ENCODE measurements at regions not wholly inside any gene's neighbourhood (a gene's known extent, or its start where the extent isn't known, plus 50 kb on each side); places are given as distances from the start of the nearest gene placed in this dataset.

DNA sequence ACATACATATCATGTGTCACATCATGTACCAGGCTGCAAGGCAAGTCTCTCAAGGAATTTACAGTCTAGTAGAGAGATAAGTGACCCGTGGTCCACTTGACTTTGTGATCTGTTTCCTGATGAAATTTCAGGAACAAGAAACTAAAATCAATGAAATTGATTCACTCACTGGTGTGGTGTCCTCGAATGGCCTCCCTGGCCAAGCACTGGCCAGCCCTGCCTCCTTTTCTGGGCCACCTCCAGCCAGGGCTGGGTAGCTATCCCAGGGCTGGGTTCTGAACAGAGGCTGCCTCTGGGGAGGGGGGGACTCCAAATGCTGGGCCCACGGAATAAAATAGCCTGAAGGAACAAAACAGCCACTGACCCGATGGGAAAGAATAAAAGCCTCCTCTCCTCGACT is 182.2 kb downstream of the HERPUD2 start:
- intact Hi-C loops (cut with DNase I, micrococcal nuclease) = no loop called here
- DNase-seq (no peak), ATAC-seq (no peak)

DNA sequence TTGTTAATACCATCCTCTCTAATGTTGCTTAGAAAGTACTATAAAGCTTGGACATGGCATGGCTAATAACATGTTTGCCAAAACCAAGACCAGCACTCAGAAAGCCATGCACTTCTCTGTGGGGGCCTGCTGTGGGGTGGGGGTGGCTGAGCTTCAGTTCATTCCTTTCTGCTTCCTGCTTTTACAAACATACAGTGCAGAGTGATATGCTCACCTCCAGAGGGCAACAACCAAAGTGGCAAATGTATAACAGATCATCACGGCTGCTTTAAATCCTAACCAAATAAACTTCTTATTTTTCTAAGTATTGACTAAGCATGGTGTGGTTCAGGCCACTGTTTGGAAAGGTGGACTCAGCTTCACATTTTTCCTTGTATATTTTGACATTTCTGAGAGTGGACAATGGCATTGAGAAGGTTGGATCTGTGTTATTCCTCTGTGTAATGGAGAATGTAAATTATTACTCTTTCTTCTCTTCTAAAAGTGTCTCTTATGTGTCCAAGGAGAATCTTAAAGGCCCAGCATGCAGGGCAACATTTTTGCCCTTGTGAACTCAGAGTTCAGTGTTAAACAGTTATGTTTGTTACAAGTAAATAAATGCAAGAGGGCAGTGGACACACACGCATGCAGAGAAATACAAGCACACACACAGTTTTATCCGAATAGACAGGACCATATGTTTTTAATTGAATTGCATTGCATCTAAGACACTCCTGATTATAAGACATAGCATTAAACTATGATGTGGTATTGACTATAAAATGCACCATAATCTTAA is 186.1 kb downstream of the HERPUD2 start:
- intact Hi-C loops (cut with DNase I, micrococcal nuclease) = no loop called here
- DNase-seq (no peak), ATAC-seq (no peak)

- DNase-seq = no peak
- ATAC-seq = no peak
- intact Hi-C loops (cut with DNase I, micrococcal nuclease) = no loop called here
These were observed 189.9 kb downstream of the HERPUD2 start for GRCh38 chr7:35505066-35505465.

DNA sequence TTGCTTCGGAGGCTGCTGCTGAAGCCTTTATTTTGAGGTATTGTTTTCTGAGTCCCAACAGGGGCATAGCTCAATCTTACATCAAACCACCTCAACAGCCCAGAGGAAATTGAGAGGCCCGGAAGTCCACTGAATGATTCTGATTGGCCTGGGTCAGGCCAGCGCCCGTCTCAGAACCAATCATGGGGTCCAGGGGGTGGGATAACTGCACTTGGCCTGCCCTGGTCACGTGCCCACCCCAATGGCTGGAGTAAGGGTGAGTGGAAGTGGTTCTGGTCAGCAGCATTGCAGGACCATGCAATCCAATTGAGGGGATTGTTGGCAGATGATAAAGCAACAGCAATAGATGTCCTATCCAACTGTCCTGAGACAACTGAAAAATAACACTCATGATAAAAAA is 190.6 kb downstream of the HERPUD2 start:
- DNase-seq (no peak), ATAC-seq (no peak)
- intact Hi-C loops (cut with DNase I, micrococcal nuclease) = no loop called here

GRCh38 chr7:35501681-35502080 is 193.3 kb downstream of the HERPUD2 start:
- ATAC-seq (no peak), DNase-seq (no peak)
- intact Hi-C loops (cut with DNase I, micrococcal nuclease) = no loop called here

GRCh38 chr7:35499226-35499625 is 195.7 kb downstream of the HERPUD2 start:
- no peak for ATAC-seq
- no peak for DNase-seq
- intact Hi-C loops (cut with DNase I, micrococcal nuclease) = no loop called here

- intact Hi-C loops (cut with DNase I, micrococcal nuclease) = no loop called here
- ATAC-seq (no peak), DNase-seq (no peak)
These were observed 196.5 kb downstream of the HERPUD2 start for GRCh38 chr7:35498416-35498815.

- DNase-seq (no peak), ATAC-seq (no peak)
- intact Hi-C loops (cut with DNase I, micrococcal nuclease) = no loop called here
These were observed 199.1 kb downstream of the HERPUD2 start for GRCh38 chr7:35495844-35496243.

DNA sequence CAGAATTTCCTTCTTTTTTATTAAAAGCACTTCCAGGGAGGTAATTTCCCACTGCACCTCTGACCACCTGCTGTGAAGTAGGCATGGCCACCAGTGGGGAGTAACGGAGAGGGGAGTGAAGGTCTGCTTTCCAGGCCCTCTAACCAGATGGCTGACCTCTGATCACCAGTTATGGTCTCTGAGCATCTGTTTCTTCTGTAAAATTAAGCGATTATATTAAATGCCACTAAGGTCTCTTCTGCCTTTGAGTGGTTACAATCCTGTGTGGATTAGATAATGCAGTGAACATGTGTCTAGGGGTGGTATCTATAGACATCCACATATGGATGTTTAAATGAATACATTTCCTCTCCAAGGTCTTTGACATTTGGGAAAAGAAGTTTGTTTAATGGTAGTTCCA is 199.6 kb downstream of the HERPUD2 start:
- DNase-seq = no peak
- no peak for ATAC-seq
- intact Hi-C loops (cut with DNase I, micrococcal nuclease) = no loop called here

DNA sequence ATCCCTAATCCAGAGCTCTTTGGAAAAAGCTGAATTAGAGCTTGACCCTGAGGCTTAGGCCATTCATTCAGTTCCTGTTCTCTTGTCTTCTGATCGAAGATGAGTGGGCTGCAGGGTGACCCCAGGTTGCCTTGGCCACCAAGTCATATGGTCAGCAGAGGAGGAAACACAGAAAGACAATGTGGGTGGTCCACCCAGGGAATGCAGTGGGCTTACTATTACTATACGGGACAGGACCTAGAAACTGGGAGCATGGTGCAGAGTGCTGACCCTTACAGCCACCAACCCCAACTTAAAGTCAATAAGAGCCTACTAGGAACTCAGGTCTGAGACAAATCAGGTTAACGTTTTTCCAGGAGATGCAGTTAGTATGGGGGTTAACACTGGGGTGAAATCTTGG is 200.5 kb downstream of the HERPUD2 start:
- ATAC-seq = no peak
- no peak for DNase-seq
- intact Hi-C loops (cut with DNase I, micrococcal nuclease) = no loop called here

DNA sequence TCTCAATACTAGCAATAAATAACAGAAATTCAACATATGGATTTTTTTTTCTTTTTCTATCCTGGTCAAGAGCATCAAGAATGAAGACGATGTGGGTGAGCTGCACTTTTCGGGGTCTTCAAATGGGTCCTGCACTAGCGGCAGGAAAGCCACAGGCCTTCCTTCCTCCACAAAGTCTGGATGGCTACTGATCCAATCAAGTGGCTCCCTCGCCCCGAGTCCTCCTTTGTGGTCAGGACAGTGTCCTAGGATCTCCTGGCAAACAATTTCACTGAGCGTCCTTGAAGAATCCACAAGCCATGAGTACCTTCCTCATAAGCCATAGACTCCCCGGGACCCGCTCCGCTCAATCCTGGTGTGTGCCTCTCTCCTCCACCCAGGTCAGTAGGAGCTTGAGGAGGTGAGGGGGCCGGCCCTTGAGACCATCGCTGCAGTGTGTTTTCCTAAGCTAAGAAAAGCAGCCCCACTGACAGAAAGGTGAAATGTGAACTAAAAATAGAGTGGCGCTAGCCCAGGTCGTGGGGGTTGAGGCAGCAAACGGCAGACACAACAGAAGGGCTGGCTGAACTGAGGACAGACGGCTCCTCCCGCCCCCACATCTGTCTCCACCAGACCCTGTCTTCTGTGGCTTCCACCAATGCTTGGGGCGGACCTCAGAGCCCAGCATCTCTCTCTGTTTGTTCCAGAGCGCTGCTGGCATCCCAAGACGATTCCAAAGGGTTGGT is 202.3 kb downstream of the HERPUD2 start:
- ATAC-seq (no peak), DNase-seq (no peak)
- intact Hi-C loops (cut with DNase I, micrococcal nuclease) = no loop called here

GRCh38 chr7:35491233-35491632 is 203.7 kb downstream of the HERPUD2 start:
- intact Hi-C loops (cut with DNase I, micrococcal nuclease) = no loop called here
- no peak for DNase-seq
- no peak for ATAC-seq

DNA sequence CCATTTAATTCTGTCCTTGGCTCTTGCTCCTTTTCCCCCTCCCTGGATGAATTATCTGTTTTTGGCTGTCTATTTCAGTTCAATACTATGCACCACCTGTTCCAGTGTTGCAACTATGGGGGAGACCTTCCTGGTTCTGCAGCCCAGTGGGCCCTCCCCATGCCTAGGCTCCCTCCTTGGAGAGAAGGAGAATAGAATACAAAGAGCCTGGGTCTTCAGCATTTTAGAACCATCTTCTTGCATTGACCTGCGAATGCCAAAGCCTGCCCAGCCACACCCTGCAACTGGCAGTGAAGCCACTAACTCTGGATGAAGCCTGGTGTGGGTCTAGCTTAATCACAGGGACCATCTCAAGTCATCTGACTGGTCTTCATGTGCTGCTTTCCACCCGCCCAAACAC is 207.1 kb downstream of the HERPUD2 start:
- DNase-seq (no peak), ATAC-seq (no peak)
- intact Hi-C loops (cut with DNase I, micrococcal nuclease) = no loop called here

GRCh38 chr7:35487402-35487801 is 207.5 kb downstream of the HERPUD2 start:
- ATAC-seq = no peak
- DNase-seq = no peak
- intact Hi-C loops (cut with DNase I, micrococcal nuclease) = no loop called here

- DNase-seq (no peak), ATAC-seq (no peak)
- intact Hi-C loops (cut with DNase I, micrococcal nuclease) = no loop called here
These were observed 209.5 kb downstream of the HERPUD2 start for GRCh38 chr7:35485436-35485835.

DNA sequence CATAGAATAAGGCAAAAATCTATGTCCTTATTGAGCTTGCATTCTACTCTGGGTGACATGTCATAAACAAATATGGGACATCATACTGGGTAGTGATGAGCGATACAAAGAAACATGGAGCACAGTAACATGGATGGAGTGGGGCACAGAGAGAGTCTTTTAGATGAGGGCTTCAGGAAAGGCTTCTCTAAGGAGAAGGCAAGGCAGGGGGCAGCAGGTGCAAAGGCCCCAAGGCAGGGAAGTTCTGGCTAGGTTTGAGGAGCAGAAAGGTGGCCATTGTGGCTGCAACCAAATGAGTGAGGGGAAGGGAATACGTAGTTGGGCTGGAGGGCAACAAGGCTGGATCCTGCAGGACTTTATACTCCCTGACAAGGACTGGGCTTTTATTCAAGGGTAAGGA is 211.4 kb downstream of the HERPUD2 start:
- intact Hi-C loops (cut with DNase I, micrococcal nuclease) = no loop called here
- no peak for ATAC-seq
- DNase-seq = no peak

DNA sequence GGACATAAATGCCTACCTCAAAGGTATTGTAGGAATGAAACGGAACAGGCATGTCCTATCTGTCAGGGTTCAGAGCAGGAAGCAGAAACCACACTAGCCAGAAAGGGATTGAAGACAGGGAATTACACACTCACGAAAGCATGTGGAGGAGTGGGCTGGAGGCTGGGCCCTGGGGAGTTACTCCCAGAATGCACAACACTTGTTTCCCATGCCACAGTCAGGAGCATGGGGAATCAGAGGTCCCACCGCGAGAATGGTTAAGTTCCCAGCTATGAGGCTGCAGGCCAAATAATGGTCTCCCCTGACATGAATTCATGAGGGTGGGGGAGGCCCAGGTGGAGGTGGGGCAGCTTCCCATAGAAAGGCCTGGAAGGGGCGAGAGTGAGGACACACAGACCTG is 212.7 kb downstream of the HERPUD2 start:
- intact Hi-C loops (cut with DNase I, micrococcal nuclease) = no loop called here
- DNase-seq = no peak

DNA sequence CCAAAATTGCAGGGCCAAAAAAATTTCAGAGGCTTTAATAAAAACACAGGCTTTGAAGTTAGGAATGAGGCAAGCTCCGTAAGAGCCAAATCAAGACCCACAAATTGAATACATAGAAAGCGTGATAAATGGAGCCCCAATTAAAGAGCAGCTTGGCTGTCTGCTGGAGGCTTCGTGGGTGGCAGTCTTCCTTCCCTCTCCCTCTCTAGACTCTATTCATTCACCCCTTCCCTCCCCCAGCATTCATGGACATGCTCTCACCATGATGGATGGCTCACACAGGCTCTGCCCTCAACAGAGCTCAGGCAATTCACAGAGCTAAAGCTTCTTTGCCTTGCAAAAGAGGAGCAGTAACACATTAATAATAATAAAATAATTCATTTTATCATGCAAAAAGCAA is 214.1 kb downstream of the HERPUD2 start:
- DNase-seq = no peak
- intact Hi-C loops (cut with DNase I, micrococcal nuclease) = no loop called here
- no peak for ATAC-seq

More for the DNA sequence above, 212.7 kb downstream of the HERPUD2 start:
- no peak for ATAC-seq

- no peak for ATAC-seq
- intact Hi-C loops (cut with DNase I, micrococcal nuclease) = no loop called here
- no peak for DNase-seq
These were observed 217.3 kb downstream of the HERPUD2 start for GRCh38 chr7:35477609-35478008.

GRCh38 chr7:35474100-35474499 is 220.2 kb upstream of the TBX20 start:
- no peak for DNase-seq
- ATAC-seq = no peak
- intact Hi-C loops (cut with DNase I, micrococcal nuclease) = no loop called here

DNA sequence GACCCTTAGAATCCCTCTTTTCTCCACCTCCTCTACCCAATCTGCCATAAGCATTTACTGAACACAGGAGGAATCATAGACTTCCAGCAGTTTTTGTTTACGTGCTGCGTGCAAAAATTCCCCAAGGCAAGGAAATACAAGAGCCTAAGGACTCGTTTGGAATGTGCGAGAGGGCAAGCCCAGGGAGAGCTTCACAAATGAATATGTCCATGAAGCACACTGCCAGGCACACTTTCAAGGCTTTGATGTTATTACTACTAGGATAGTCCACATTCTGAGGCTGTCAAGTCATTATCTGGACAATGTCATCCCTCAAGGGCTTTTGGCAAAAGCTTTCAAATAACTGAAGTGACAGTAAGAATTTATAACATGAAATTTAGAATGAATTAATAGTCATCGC is 214.7 kb upstream of the TBX20 start:
- ATAC-seq = no peak
- DNase-seq = no peak
- intact Hi-C loops (cut with DNase I, micrococcal nuclease) = no loop called here

All from left colon (tissue), 2 donors.